ENCODE measurements at regions not wholly inside any gene's neighbourhood (a gene's known extent, or its start where the extent isn't known, plus 50 kb on each side); places are given as distances from the start of the nearest gene placed in this dataset.

DNA sequence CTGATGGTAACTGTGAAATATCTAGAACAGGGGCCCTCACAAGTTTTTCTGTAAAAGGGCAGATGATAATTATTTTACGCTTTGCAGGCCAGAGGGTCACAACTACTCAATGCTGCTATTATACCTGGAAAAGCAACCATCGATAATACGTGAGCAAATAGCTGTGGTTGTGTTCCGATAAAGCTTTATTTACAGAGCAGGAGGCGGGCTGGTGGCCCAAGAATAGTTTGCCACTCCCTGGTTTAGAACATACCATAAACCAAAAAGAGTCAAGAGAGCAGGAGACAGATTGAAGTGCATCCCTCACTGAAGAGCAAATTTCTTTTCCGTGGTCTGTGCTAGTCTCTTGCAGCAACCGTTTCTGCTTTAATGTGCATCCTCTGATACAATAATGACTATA, 77.9 kb upstream of the DYNLRB2 start:
- Histone ChIP-seq H3K9ac (ENCODE audit: insufficient read length) (no peak overlapping the region), H3K36me3 (ENCODE audit: insufficient read depth, low read length) (no peaks in the 10 kb centered on the region), H3K4me3 (no peak overlapping the region), H3K9me3 (ENCODE audit: low read depth, low read length) (no peaks in the 10 kb centered on the region), H3K27ac (no peak overlapping the region)
- TF ChIP-seq FOXP2 (optimal IDR thresholded peaks at IDR 0.05; ENCODE audit: control extremely low read depth, extremely low read length, insufficient read depth) = no peak
- no peak for TF ChIP-seq EZH2 (IDR thresholded peaks at IDR 0.05)
- no peak for TF ChIP-seq POLR2AphosphoS5 (IDR thresholded peaks at IDR 0.05; ENCODE audit: borderline replicate concordance, low read depth, low read length)
- DNase-seq (ENCODE audit: low read depth, low spot score) = no peak

DNA sequence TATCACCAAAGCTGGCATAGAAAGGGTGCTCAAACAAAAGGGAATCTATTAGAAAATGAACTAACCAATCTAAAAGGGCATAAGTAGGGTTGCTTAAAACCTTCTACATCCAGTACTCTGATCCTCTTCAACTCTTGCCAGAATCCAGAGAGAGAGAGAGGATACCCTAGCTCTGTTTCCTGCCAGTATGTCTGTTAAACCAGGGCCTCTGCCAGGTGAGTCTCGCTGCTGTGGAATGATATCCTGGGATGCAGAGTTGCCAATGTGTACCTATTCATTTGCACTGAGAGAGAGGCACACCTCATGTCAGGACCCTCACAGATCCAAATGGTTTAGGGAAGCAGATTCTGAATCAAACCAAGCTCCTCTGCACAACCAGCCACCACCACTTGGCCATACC, 79.8 kb upstream of the DYNLRB2 start:
- H3K9me3 ChIP-seq (ENCODE audit: low read depth, low read length) = no peaks in the 10 kb centered on the region
- H3K9ac ChIP-seq (ENCODE audit: insufficient read length) = no peak overlapping the region
- H3K36me3 ChIP-seq (ENCODE audit: insufficient read depth, low read length) = no peaks in the 10 kb centered on the region
- DNase-seq (ENCODE audit: low read depth, low spot score) = no peak
- TF ChIP-seq POLR2AphosphoS5 (IDR thresholded peaks at IDR 0.05; ENCODE audit: borderline replicate concordance, low read depth, low read length) (no peak), FOXP2 (optimal IDR thresholded peaks at IDR 0.05; ENCODE audit: control extremely low read depth, extremely low read length, insufficient read depth) (no peak), EZH2 (IDR thresholded peaks at IDR 0.05) (no peak)
- no peak overlapping the region for H3K4me3 ChIP-seq
- H3K27ac ChIP-seq = no peak overlapping the region

DNA sequence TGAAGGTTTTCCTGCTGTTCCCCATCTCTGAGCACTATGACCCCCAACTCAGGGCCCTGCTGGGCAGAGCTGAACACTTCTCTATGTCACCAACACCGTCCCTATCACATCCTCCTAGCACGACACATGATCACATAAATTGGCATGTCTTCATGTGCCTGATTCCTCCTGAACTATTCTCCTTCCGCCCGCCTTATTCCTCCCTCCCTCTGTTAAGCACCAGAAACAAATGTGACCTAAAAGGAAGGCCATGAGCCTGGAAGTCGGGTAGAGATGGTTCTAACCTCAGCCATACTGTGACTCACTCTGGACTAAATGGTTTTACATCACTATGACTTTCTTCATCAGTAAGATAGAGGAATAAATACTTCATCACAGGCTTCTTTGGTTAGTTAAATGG, 80.8 kb upstream of the DYNLRB2 start:
- no peak for DNase-seq (ENCODE audit: low read depth, low spot score)
- H3K4me3 ChIP-seq = no peak overlapping the region
- TF ChIP-seq EZH2 (IDR thresholded peaks at IDR 0.05) = no peak
- TF ChIP-seq FOXP2 (optimal IDR thresholded peaks at IDR 0.05; ENCODE audit: control extremely low read depth, extremely low read length, insufficient read depth) = no peak
- no peak for TF ChIP-seq POLR2AphosphoS5 (IDR thresholded peaks at IDR 0.05; ENCODE audit: borderline replicate concordance, low read depth, low read length)

DNA sequence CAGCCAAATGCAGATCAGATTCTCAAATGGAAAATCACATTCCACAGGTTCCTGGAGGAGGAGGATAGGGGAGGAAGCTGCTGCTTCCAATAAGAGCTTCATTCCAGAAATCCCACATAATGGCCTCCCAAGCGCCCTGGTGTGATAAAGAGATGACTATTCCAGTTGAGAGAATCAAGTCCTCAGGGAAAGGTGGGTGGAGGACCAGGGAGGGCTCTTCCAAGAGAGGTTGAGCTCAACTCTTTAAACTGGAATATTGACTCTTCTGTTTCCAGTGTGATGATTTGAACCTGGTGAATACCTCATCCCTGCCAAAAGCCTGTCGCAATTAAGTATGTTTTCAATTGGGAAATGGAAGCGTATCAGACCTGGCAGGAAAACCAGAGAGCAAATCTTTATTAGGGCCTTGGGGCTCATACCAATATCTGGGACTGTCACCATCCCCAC, 81.4 kb upstream of the DYNLRB2 start:
- DNase-seq (ENCODE audit: low read depth, low spot score) = no peak
- Histone ChIP-seq H3K36me3 (ENCODE audit: insufficient read depth, low read length) (no peaks in the 10 kb centered on the region), H3K9me3 (ENCODE audit: low read depth, low read length) (no peaks in the 10 kb centered on the region), H3K4me3 (no peak overlapping the region), H3K9ac (ENCODE audit: insufficient read length) (no peak overlapping the region), H3K27ac (no peak overlapping the region)
- no peak for TF ChIP-seq EZH2 (IDR thresholded peaks at IDR 0.05)
- TF ChIP-seq FOXP2 (optimal IDR thresholded peaks at IDR 0.05; ENCODE audit: control extremely low read depth, extremely low read length, insufficient read depth) = no peak
- TF ChIP-seq POLR2AphosphoS5 (IDR thresholded peaks at IDR 0.05; ENCODE audit: borderline replicate concordance, low read depth, low read length) = no peak

More for the DNA sequence above, 80.8 kb upstream of the DYNLRB2 start:
- Histone ChIP-seq H3K27ac (no peak overlapping the region), H3K36me3 (ENCODE audit: insufficient read depth, low read length) (no peaks in the 10 kb centered on the region), H3K9ac (ENCODE audit: insufficient read length) (no peak overlapping the region), H3K9me3 (ENCODE audit: low read depth, low read length) (no peaks in the 10 kb centered on the region)

DNA sequence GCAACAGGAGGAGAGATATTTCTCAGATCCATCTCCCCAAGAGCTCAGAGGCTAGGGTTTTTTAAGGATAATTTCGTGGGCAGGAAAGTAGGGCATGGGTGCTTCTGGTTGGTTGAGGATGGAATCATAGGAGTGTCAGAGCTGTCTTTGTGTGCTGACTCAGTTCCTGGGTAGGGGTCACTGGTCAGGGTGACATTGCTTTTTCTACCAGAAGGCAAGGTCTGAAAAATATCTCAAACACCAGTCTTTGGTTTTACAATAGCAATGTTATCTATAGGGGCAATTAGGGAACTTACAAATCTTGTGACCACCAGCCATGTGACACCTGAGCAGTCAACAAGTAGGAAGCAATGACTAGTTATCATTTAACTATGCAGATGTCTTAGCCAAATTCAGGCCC, 82.9 kb upstream of the DYNLRB2 start:
- Histone ChIP-seq H3K9me3 (ENCODE audit: low read depth, low read length) (no peaks in the 10 kb centered on the region), H3K36me3 (ENCODE audit: insufficient read depth, low read length) (no peaks in the 10 kb centered on the region), H3K4me3 (no peak overlapping the region), H3K9ac (ENCODE audit: insufficient read length) (no peak overlapping the region), H3K27ac (no peak overlapping the region)
- DNase-seq (ENCODE audit: low read depth, low spot score) = no peak
- no peak for TF ChIP-seq POLR2AphosphoS5 (IDR thresholded peaks at IDR 0.05; ENCODE audit: borderline replicate concordance, low read depth, low read length)
- no peak for TF ChIP-seq FOXP2 (optimal IDR thresholded peaks at IDR 0.05; ENCODE audit: control extremely low read depth, extremely low read length, insufficient read depth)

DNA sequence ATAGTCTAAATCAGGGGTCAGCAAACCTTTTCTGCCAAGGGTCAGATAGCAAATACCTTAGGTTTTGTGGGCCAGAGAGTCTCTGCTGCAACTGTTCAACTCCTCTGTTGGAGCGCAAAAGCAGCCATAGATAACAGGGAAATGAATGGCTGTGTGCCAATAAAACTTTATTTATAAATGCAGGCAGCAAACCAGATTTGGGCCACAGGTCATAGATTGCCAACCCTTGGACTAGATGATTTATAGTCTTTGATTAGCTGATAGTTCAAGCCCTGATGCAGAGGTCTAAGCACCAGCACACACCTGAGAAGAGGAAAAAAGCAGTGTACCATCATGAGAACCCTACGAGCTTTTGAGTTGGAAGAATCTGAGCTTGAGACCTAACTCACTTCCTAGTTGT, 86.0 kb upstream of the DYNLRB2 start:
- no peak overlapping the region for H3K4me3 ChIP-seq
- no peak overlapping the region for H3K9ac ChIP-seq (ENCODE audit: insufficient read length)
- no peak for DNase-seq (ENCODE audit: low read depth, low spot score)
- TF ChIP-seq POLR2AphosphoS5 (IDR thresholded peaks at IDR 0.05; ENCODE audit: borderline replicate concordance, low read depth, low read length) = no peak
- no peak for TF ChIP-seq EZH2 (IDR thresholded peaks at IDR 0.05)
- no peak for TF ChIP-seq FOXP2 (optimal IDR thresholded peaks at IDR 0.05; ENCODE audit: control extremely low read depth, extremely low read length, insufficient read depth)
- H3K27ac ChIP-seq = no peak overlapping the region
- no peaks in the 10 kb centered on the region for H3K36me3 ChIP-seq (ENCODE audit: insufficient read depth, low read length)
- H3K9me3 ChIP-seq (ENCODE audit: low read depth, low read length) = no peaks in the 10 kb centered on the region

DNA sequence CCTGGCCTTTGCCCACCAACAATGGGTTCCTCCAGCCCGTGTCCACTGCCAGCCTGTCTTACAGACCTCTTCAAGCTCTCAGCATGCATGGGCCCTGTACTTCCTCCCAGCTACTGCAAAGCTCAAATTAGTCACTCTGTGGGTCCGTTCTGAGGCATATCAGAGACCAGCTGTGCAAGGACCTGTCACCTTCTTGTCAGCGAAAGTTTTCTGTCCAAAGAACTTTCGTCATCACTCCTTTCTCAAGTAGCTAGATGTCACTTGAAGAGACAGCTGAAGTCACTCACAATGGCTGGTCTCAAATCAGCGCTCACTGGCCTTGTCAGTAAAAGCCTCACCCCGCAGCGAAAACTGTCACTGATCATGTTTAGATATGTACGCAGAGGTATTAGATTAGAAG, 91.4 kb upstream of the DYNLRB2 start:
- Histone ChIP-seq H3K9ac (ENCODE audit: insufficient read length) (no peak overlapping the region), H3K27ac (no peak overlapping the region), H3K4me3 (no peak overlapping the region), H3K9me3 (ENCODE audit: low read depth, low read length) (no peaks in the 10 kb centered on the region), H3K36me3 (ENCODE audit: insufficient read depth, low read length) (no peaks in the 10 kb centered on the region)
- TF ChIP-seq POLR2AphosphoS5 (IDR thresholded peaks at IDR 0.05; ENCODE audit: borderline replicate concordance, low read depth, low read length) (no peak), FOXP2 (optimal IDR thresholded peaks at IDR 0.05; ENCODE audit: control extremely low read depth, extremely low read length, insufficient read depth) (no peak), EZH2 (IDR thresholded peaks at IDR 0.05) (no peak)
- no peak for DNase-seq (ENCODE audit: low read depth, low spot score)

DNA sequence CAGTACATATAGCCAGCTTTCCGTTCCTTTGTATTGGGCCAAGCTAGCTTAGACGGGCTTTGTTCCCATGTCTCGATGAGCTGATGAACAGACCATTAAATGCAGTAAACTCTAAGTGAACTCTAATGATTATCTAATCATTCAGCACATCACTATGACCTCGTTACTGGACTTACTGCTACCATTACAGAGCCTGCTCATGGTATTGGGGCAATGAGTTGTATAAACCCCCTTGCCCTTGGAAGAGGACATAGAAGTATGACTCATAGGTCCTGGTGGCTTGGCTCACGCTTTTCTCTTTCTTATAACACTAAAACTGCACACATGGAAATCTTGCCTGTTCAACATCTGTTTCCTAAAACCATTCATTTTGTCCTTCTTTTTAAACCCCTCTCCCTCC, 93.6 kb upstream of the DYNLRB2 start:
- Histone ChIP-seq H3K4me3 (no peak overlapping the region), H3K27ac (no peak overlapping the region), H3K9me3 (ENCODE audit: low read depth, low read length) (no peaks in the 10 kb centered on the region), H3K36me3 (ENCODE audit: insufficient read depth, low read length) (no peaks in the 10 kb centered on the region), H3K9ac (ENCODE audit: insufficient read length) (no peak overlapping the region)
- no peak for DNase-seq (ENCODE audit: low read depth, low spot score)
- no peak for TF ChIP-seq EZH2 (IDR thresholded peaks at IDR 0.05)
- no peak for TF ChIP-seq POLR2AphosphoS5 (IDR thresholded peaks at IDR 0.05; ENCODE audit: borderline replicate concordance, low read depth, low read length)
- no peak for TF ChIP-seq FOXP2 (optimal IDR thresholded peaks at IDR 0.05; ENCODE audit: control extremely low read depth, extremely low read length, insufficient read depth)

DNA sequence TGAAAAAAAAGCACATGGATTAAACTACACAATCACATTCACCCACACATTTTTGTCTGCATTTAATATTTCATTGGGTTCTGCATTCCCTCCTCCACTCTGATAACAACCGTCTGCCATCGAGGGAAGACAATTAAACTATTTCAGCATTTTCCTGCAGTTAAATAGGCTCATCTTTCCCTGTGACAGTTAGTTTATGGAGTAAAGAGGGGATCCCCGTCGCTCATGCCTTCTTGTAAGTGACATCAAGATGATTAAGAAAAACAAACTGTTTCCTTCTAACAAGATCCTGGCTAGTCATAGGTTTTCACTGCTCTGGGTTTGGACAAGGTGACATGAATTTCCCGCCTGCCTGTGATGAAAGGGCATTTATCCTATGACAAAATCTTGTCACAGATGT, 98.0 kb upstream of the DYNLRB2 start:
- Histone ChIP-seq H3K9me3 (ENCODE audit: low read depth, low read length) (no peaks in the 10 kb centered on the region), H3K9ac (ENCODE audit: insufficient read length) (no peak overlapping the region), H3K36me3 (ENCODE audit: insufficient read depth, low read length) (no peaks in the 10 kb centered on the region), H3K27ac (no peak overlapping the region), H3K4me3 (no peak overlapping the region)
- no peak for DNase-seq (ENCODE audit: low read depth, low spot score)
- TF ChIP-seq EZH2 (IDR thresholded peaks at IDR 0.05) (no peak), POLR2AphosphoS5 (IDR thresholded peaks at IDR 0.05; ENCODE audit: borderline replicate concordance, low read depth, low read length) (no peak), FOXP2 (optimal IDR thresholded peaks at IDR 0.05; ENCODE audit: control extremely low read depth, extremely low read length, insufficient read depth) (no peak)
